ENCODE measurements at regions not wholly inside any gene's neighbourhood (a gene's known extent, or its start where the extent isn't known, plus 50 kb on each side); places are given as distances from the start of the nearest gene placed in this dataset.

DNA sequence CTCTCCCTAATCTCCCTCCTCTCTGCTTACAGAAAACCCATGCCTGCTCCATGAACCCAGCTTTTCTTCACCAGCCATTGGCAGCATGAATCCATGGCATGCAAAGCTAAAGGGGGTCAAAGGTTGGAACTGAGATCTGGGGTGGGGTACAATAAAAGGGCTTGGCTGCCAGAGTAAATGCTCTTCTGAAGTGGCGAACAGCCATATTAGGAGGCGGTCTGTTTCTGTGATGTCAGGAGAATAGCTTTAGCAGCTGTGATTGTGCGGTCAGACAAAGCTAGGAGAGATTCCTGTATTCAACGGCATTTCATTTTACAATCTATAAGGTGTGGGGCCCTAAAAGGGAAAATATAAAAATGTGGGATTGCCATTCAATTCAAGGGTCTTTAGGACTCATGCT, 71.7 kb upstream of the TMPRSS2 start:
- no peak overlapping the region for H3K4me3 ChIP-seq (replicated peaks; ENCODE audit: low read depth, low read length)
- TF ChIP-seq, protein P1, sequence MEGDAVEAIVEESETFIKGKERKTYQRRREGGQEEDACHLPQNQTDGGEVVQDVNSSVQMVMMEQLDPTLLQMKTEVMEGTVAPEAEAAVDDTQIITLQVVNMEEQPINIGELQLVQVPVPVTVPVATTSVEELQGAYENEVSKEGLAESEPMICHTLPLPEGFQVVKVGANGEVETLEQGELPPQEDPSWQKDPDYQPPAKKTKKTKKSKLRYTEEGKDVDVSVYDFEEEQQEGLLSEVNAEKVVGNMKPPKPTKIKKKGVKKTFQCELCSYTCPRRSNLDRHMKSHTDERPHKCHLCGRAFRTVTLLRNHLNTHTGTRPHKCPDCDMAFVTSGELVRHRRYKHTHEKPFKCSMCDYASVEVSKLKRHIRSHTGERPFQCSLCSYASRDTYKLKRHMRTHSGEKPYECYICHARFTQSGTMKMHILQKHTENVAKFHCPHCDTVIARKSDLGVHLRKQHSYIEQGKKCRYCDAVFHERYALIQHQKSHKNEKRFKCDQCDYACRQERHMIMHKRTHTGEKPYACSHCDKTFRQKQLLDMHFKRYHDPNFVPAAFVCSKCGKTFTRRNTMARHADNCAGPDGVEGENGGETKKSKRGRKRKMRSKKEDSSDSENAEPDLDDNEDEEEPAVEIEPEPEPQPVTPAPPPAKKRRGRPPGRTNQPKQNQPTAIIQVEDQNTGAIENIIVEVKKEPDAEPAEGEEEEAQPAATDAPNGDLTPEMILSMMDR (IDR thresholded peaks at IDR 0.05; ENCODE audit: low read depth, low read length, missing control alignments), result no peak
- no peak for DNase-seq (ENCODE audit: extremely low read depth, low read depth)

DNA sequence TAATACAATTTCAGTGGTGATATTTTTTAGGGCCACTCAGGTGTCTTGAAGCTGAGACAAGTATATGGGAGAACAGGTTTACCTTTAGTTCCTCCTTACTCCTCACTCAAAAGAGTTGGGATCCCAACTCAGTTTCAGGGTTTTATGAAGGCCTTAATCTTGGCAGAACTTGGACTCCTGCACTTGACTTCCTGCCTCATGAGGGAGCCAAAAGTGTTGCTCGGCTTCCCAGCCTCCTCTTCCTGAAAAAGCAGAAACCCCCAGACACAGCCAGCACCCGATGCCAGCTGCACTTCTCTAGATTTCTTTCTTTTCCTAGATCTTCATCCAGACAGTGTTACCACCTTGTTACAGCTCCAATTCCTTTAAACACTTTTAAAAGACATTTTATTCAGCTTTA, 70.8 kb upstream of the TMPRSS2 start:
- TF ChIP-seq, protein P1 (IDR thresholded peaks at IDR 0.05; ENCODE audit: low read depth, low read length, missing control alignments), result no peak
- no peak for DNase-seq (ENCODE audit: extremely low read depth, low read depth)

DNA sequence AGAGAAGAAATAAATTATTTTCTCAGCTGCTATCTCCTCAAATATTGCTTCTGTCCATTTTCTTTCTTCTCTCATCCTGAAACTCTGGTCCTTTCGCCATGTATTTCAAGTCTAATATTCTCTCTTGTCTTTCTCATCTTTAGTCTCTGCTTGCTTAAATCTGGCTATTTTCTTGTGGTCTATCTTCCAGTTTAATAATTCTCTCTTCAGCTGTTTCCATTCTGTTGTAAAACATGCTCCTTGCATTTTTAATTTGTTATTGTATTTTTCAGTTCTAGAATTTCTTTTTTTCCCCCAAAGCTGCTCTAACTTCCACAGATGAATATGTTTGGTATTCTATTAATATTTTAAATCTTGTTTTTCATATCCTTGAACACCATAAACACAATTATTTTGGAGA, 70.1 kb upstream of the TMPRSS2 start:
- TF ChIP-seq, protein P1 (IDR thresholded peaks at IDR 0.05; ENCODE audit: low read depth, low read length, missing control alignments), result no peak
- H3K4me3 ChIP-seq (replicated peaks; ENCODE audit: low read depth, low read length), result no peak overlapping the region
- DNase-seq (ENCODE audit: extremely low read depth, low read depth), result no peak

More for the DNA sequence above, 70.8 kb upstream of the TMPRSS2 start:
- H3K4me3 ChIP-seq (replicated peaks; ENCODE audit: low read depth, low read length), result no peak overlapping the region

DNA sequence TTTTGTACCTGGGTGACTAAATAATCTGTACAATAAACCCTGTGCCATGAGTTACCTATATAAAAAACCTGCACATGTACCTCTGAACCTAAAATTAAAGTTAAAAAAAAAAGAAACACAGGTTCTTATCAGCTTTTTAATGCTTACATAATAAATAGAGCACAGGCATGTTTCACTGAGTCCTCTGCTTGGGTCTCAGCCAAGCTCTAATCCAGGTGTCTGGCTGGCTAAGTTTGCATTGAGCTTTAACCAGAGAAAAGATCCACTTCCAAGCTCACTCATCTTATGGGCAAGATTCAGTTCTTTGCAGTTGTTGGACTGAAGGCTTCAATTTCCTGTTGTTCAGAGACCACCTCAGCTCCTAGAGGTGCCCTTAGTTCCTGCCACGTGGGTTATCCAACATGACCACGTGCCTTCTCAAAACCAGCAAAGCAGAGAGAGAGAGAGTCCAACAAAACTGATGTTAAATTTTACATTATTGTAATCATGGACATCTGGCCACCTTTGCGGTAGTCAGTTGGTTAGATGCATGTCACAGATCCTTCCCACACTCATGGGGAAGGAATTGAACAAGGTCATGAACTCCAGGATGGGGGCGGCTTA, 68.2 kb upstream of the TMPRSS2 start:
- DNase-seq (ENCODE audit: extremely low read depth, low read depth), result no peak
- TF ChIP-seq, protein P1 (IDR thresholded peaks at IDR 0.05; ENCODE audit: low read depth, low read length, missing control alignments), result no peak

DNA sequence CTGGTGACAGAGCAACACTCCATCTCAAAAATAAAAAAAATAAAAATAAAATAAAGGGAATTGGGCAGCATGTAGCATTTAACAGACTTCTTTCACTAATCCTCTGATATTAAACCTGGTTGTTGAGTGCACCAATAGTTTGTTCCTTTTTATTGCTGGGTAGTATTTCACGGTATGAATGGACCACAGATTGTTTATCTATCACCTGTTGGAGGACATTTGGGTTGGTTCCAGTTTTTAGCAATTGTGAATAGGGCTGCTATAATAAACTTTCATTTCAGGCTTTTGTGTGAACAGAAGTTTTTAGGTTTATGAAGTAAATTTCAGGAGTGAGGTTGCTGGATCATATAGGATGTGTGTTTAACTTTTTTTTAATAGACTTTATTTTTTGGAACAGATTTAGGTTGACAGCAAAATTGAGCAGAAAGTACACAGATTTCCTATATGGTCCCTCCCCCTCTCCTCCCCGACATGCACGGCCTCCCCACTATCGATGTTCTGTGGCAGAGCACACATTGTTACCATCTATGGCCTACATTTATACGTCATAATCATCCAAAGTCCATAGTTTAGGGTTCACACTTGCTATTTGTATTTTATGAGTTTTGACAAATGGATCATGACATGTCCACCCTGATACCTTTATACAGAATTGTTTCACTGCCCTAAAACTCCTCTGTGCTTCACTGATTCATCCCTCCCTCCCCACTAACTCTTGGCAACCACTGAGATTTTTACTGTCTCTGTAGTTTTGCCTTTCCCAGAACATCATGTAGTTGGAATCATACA, 66.1 kb upstream of the TMPRSS2 start:
- TF ChIP-seq, protein P1 (IDR thresholded peaks at IDR 0.05; ENCODE audit: low read depth, low read length, missing control alignments), result no peak

More for the DNA sequence above, 68.2 kb upstream of the TMPRSS2 start:
- no peak overlapping the region for H3K4me3 ChIP-seq (replicated peaks; ENCODE audit: low read depth, low read length)

DNA sequence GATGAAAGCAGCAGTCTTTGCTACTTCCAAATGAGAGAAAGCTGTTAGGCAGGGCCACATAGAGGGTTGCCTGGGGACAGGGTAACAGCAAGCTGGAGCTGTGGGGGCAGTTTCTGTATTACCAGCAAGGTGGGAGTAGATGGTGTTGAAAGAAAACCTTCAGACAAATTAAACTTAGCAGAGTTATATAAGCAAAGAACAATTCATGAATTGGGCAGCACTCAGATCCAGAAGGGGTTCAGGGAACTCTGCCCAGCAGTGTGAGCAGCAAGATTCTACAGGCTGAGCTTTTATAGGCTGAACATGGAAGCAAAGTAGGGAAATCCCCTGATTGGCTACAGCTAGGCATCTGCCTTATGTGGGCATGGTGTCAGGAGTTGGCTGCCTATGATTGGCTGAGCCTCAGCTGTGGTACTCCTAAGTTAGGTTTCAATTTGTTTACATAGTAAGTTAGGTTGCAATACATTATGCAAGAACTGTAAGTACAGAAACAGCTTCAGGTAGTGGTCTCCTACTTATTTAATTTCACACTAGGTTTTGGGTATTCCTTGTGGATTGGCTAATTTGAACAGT, 64.1 kb upstream of the TMPRSS2 start:
- no peak for DNase-seq (ENCODE audit: extremely low read depth, low read depth)
- TF ChIP-seq, protein P1 (IDR thresholded peaks at IDR 0.05; ENCODE audit: low read depth, low read length, missing control alignments), result no peak
- H3K4me3 ChIP-seq (replicated peaks; ENCODE audit: low read depth, low read length), result no peak overlapping the region

More for the DNA sequence above, 66.1 kb upstream of the TMPRSS2 start:
- no peak for DNase-seq (ENCODE audit: extremely low read depth, low read depth)
- H3K4me3 ChIP-seq (replicated peaks; ENCODE audit: low read depth, low read length), result no peak overlapping the region

All from HFF-Myc (cell line).